HUDEP-2 (cell line): ENCODE measurements at regions not wholly inside any gene's neighbourhood (a gene's known extent, or its start where the extent isn't known, plus 50 kb on each side); places are given as distances from the start of the nearest gene placed in this dataset.

Source experiments
- DNase-seq, 76 experiments: peaks; one replicate each; lab custom pipeline; 2025; ENCODE audit not compliant: unreplicated experiment in 76 of 76; lab: John Stamatoyannopoulos, UW

DNA sequence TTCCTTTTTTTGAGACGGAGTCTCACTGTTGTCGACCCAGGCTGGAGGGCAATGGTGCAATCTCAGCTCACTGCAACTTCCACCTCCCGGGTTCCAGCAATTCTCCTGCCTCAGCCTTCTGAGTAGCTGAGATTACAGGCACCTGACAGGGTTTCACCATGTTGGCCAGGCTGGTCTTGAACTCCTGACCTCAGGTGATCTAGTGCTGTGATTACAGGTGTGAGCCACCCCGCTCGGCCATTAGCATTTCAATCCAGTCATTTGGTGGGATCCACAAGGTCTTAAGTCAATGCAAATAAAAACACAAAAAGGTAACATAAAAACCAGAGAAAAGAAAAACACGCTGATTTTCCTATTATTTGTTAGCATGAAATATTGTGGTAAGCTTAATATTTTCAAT, 1227.2 kb upstream of the TENM4 start:
- no peak for DNase-seq

DNA sequence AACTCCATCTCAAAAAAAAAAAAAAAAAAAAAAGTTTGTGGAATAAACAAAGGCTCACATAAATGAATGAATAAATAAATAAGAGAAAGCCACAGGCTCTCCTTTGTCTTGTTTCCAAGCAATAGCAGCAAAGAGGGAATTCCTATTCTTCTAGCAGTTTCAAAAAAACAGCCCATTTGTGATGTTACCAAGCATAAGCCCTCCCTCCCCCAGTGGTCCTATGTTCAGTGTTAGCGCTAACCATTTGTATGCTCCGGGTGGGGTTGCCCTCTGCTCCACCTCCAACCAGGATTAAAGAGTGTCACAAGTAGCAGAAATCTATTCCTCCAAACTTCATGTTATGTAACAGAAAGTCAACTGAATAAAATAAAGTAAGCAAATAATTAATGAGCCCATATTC, 1215.0 kb upstream of the TENM4 start:
- DNase-seq = no peak

DNA sequence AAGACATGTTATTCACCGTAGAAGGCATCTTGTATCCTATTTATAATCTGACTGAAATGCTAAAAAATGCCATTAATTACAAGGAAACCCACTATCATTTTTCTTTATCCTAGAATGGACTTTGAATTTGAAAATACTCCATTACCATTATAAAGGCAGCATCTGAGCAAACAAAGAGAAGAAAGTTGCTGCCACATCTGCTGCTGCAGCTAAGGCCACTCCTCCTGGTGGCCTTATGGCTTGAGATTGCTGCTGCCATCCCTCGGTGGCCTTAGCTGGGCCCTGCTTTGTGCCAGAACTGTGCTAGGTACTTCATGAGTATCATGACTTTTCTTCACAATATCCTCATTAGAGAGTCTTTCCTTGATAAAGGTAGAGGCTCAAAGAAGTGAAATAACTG, 1210.1 kb upstream of the TENM4 start:
- DNase-seq = no peak

DNA sequence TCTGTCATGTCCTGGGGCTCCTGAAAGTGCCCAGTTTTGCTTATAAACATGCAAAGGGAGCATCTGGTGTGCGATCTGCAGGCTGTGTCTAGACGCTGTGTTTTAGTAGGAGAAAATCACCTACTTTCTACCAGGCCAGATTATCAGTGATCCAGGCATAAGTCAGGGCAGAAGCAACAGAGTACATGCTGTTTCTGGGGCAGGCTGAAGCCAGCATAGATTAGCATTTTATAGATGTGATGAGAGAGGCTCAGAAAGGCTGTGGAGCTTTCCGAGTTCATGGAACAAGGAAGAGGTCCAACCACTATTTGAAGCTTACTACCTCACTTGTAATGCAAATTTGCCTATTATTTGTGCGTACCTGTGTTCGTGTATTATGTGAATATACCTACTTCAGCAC, 1208.4 kb upstream of the TENM4 start:
- no peak for DNase-seq

DNA sequence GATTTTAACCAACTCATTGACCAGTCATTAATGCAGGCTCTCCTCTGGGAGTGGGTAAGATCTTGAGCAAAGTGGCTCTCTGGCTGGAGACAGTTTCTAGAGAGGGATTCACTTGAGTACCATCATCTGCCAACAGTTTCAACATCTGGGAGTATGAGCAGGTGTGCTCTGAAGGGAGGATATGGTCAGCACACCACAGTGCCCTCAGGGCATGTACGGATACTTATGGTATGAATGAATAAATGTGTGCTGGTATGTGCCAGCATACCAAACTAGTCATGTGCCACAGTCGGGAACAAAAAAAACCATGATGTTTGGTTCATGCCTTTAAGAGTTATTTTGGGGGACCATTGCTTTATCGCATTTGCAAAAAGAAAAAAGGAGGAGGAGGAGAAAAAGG, 1197.5 kb upstream of the TENM4 start:
- DNase-seq = no peak

DNA sequence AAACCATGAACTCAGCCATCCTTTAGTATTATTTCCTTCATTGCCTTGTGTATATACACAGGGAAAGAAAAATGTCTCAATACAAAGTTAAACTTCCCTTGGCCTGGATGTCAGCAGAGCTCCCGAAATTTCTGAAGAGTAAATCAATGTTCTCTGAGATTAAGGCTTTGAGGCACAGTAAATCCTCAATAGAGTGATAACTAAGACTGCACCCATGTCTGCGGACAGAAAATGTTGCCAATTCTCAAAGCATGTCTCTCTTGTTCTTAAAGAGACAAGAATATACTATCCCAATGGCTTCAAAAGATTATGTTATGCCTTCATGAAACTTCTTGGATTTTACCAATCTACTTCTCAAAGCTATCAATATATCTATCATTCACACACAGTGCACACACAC, 1196.7 kb upstream of the TENM4 start:
- DNase-seq = no peak

DNA sequence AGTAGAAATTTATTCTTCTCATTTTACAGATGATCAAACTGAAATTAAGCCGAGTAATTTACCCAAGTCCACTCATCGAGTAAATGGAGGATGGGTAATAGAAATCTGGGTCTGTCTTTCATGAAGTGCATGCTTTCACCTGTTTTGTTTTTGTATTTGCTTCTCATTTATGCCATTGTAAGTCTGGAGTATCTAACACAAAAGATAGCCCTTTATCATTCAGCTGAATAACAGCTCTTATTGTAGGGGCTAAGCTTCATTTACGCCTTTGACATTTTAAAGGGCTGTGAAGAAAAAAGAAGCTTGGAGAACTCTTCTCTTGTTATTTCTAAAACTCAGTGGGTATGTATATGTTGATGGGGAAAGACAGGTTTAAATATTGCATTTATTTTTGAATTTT, 1196.2 kb upstream of the TENM4 start:
- DNase-seq = no peak

DNA sequence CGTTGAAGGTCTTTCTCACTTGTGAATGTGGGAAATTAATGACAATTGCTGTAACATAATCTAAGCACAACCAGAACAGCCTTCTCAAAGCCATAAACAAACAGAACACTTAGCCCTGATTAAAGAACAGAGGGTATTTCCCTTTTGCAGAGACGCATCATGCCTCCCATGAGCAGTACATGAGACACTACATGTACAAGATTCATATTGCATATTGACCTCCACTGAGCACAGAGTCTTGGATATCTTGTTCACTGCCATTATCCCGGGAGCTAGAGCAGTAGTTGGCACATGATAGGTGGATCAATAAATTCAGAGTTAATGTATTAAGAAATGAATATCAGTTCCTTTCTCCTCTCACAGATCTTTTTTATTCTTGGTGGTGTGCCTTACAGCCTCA, 1194.3 kb upstream of the TENM4 start:
- no peak for DNase-seq

DNA sequence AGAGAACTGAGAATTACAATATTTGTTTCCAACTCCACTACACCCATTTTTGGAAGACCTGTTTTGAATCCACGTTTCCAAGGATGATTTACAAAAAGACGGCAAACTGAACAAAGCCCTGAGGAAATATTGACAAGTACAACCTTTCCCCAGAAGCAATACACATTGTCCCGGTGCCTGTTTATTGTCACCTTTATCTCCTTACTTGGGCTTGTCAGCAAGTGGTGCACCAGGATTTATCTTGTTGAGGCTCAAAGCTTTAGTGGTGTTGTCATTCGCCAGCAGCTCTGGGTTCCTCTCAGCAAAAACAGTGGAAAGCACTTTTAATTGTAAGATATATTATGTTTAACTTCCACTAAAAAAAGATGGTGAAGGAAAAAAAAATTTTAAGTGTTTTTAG, 1191.9 kb upstream of the TENM4 start:
- DNase-seq = no peak

DNA sequence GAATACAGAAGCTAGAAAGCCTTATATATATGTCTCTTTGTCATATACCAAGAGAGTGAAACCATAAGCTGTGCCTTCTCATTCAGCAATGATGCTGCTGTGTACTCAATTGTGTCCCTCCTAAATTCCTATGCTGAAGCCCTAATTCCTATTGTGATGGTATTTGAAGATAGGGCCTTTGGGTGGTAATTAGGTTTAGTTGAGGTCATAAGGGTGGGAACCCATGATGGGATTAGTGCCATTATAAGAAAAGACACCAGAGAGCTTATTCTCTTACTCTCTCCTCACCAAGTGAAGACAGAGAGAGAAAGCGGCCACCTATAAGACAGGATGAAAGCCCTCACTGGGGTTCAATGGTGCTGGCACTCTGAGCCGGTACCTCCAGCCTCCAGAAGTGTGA, 1191.3 kb upstream of the TENM4 start:
- no peak for DNase-seq

DNA sequence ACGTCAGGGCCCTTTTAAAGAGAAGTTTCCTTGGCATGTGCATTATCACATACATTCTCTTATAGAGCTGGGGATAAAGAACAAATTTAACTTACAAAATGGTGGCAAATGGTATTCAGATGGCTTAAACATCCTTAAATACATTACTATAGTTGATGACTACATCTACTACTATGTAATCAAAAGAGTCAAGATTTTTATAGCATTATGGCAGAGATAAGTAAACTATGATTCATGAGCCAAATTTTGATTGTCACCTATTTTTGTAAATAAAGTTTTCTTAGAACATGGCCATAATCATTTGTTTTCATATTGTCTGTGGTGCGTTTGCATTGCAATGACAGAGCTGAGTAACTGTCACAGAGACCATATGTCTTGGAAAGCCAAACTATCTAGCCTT, 1188.6 kb upstream of the TENM4 start:
- DNase-seq = no peak

DNA sequence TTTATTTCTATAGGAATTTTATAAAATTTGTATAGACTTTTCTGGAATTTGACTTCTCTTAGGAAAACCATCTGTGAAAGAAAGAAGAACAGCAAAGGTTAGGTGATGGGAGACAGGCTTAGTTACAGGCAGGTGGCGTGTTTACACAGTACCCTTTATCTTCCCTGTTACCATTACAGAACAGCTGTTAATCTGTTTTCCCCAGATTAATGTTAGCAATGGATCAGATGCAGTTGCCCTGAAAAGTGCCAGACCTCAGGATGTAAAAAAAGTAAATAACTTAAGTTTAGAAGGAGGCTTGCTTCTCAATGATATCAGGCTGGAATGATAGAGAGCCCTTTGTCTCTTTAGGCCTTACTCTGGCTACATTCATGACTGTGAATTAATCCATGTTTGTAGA, 1186.5 kb upstream of the TENM4 start:
- DNase-seq = no peak

DNA sequence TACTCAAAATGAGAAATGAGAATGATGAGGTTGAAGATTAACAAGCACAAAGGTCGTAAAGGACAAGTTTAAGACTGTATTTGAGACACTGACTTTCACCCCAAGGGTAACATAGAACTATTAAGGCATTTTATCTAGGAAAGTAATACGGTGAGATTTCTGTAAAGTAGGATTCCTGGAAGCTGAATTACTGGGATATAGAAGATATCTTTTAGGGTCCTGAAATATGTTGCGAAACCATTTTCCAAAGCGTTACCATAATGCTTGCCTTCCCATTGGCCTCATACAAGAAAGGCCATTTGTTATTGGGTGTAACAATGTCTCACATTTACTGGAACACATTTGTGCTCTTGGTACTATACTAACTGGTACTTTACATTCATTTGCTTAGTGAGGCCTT, 1185.9 kb upstream of the TENM4 start:
- DNase-seq = no peak

DNA sequence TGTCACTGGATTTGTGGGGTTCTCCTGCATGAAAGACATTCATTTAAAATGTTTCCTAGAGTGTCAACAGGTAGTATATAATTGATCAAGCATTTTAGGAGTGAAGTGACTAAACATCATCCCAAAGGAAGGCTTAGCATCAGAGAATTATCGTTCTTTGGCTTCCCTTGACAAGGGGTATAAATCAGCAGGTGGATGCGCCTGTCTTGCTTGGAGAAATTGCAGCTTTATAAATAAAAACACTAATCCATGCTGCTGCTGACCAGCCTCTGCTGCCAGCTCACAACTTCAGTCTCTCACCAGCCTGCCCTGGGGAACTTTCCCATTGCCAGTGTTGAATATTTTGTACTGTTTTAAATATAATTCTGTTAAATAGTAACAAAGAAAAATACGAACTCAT, 1184.7 kb upstream of the TENM4 start:
- no peak for DNase-seq

DNA sequence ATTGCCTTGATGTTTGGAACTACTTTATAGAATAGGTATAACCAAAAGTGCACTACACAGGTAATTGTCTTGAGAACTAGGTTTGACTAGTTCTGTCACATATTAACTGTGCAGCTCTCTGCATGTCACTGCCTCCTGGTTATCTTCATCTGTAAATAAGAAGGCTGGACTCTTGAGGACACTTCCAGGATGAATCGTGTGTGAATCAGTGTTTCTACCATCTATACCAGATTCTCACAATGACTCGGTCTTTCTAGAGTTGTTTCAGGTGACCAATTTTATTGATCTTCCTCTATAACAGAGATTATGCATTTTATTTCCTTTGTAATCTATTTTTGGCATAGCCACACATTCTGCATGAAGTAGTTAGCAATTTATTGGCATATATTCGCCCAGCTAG, 1181.0 kb upstream of the TENM4 start:
- DNase-seq = no peak

DNA sequence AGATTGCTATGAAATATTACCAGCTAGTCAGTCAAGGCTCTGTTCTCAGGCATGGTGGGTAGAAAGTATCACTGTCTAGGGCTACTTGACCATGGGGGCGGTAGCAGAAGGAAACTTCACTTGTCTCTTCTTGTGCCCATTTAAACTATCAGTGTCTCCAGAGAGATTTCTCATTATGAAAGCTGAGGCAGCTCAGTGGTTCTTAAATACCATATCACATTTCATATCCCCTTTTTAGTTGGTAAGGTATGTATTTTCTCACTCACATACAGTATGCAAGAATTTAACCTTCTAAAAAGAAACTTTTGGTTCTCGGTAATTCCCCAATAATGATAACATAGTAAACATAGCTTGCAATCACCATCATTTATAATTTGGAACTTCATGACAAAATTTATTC, 1180.0 kb upstream of the TENM4 start:
- DNase-seq = no peak

DNA sequence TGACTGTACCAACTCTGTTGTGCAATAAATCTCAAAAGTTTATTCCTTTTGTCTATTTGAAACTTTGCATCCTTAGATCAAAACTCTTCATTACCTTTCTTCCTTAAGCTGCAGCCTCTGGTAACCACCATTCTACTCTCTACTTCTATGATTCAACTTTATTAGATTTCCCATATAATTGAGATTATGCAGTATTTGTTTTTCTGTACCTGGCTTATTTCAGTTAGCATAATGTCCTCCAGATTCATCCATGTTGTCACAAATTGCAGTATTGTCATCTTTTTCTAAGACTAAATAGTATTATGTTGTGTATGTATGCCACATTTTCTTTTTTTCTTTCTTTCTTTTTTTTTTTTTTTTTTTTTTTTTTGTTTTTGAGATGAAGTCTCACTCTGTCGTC, 1176.3 kb upstream of the TENM4 start:
- no peak for DNase-seq

DNA sequence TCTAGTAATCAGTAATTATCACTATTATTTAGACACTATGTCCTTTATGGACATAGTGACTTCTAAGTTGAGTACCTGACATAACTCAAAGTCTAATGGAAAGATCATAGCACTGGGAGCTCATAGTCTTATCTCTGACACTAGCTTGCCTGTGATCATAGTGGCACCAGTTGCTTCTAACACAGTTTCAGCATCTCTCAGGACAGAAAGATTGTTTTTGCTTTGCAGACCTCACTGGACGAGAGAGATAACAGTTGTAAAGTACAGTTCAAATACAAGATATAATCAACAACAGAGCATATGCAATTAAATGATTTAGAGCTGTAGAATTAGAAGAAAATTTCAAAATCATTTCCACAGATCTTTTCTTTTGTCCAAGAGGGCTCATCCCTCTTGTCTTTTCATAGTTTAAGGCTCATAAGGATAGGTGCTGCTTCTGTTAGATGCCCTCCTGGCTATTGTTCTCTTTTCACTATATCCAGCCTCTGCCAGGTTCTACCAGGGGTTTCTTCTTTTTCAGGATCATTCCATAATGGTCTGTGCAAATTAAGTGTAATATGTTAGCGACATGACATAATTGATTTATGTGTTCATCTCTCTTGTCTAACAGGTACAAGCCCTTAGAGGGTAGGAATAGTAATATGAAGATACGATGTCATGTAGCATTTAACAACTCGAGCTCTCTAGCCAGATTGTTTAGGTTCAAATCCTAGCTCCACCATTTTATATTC, 1175.4 kb upstream of the TENM4 start:
- peak in 9 of 76 experiments; percentile 4 to 74 (median 27) for DNase-seq

DNA sequence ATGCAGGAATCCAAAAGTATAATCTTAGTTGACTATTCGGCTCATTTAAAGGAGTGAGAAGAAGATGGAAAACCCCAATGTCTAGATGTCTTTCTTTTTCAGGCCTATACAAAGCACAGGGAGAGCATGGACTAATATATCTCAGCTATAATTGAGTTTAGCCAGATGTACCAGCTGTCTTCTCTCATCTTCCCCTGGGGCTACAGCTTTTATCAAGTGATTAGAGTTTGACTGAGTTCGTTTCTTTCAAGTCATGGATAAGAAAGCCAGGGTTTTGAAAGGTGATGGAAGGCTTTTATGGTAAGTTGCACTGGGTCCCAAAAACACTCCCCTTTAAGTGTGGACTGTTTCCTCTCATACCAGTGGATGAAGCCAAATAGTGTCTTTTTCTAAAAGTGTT, 1172.8 kb upstream of the TENM4 start:
- DNase-seq = no peak

DNA sequence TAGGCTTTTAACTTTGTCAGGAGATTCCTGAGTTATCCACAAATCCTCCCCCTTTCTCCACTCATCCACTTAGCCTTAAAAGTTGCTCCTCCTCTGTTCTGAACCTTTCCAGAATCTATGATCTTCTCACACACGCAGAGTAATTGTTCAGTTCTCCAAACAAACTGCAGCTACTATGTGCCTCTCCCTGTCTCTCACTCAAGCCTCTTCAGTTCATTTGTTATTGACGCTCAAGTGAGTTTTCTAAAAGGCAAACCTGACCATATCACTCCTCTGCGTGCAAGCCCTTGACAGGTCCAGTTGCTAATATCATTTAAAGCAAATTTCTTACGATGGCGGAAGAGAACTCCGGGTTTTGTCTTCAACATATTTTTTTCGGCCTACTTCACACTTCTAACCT, 1169.7 kb upstream of the TENM4 start:
- no peak for DNase-seq

DNA sequence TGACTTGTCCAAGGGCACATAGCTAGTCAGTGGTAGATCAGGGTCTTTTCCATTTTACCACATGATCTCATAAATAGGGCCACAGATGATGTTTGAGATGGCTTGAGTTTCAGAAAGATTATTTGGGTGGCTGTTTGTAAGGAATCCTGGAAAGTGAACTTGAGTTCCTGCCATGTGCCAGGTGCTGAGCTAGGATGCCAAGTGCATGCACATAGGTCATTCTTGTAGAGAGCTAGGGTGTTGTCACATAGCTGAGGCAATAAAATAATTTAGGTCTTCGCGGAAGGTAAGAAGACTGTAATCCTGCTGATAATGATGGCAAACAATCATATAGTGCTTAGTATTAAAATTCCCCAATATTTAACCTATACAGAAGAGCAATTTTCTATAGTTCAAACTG, 1162.6 kb upstream of the TENM4 start:
- no peak for DNase-seq

DNA sequence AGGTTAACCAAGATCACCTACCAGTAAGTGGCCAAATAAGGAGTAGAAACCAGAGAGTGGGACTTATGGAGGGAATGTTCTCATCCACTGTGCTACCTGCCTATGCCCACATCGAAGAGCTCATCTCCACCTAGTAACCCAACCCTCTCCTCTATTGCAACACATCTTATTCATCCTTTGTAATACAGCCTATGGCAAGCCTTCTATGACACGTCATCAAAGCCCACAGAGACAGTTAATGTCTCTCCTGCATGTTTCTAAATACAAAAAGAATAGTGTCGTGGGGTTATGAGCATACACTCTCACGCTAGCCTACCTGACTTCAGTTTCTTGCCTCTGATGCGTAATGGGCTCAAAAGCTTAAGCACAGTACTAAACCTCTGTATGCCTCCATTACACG, 1158.1 kb upstream of the TENM4 start:
- no peak for DNase-seq

DNA sequence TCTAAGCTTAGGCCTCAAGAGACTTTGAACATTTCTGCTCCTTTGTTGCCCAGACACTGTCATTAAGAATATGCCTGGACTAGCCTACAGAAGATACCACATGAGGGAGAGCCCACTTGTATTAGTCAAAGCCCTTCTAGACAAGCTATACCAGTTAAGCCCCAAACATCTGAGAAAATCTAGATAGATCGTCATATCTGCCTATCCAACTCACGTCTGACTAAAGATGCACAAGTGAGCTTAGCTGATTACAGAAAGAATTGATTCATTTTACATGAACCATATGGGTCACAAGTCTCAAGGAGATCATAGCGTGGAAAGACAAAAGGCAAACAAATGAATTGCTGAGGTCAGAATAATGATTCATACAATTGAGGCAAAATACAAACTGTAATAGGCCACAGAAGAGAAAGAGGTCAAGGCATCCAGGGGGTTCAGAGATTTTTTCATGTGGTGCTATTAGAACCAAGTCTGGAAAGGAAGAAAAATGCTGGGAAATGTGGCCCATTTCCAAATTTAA, 1155.5 kb upstream of the TENM4 start:
- peak in 4 of 76 experiments; percentile 2 to 40 (median 26) for DNase-seq
